KG1 (cell line): ENCODE measurements at regions not wholly inside any gene's neighbourhood (a gene's known extent, or its start where the extent isn't known, plus 50 kb on each side); places are given as distances from the start of the nearest gene placed in this dataset.

ENCODE experiments used
- DNase-seq: peaks from one replicate; lab custom pipeline; 2025; lab: John Stamatoyannopoulos, UW

- no peak for DNase-seq
Measured at GRCh38 chr6:99073223-99073622, 125.5 kb upstream of the FBXL4 start.

GRCh38 chr6:99066044-99066443 is 118.3 kb upstream of the FBXL4 start:
- no peak for DNase-seq

GRCh38 chr6:99064834-99065233 is 117.1 kb upstream of the FBXL4 start:
- no peak for DNase-seq

GRCh38 chr6:99036672-99037071 is 88.9 kb upstream of the FBXL4 start:
- DNase-seq = no peak

- DNase-seq = no peak
Measured at GRCh38 chr6:99032396-99032795, 84.7 kb upstream of the FBXL4 start.

GRCh38 chr6:99031957-99032356 is 84.2 kb upstream of the FBXL4 start:
- no peak for DNase-seq

GRCh38 chr6:99030915-99031314 is 83.2 kb upstream of the FBXL4 start:
- DNase-seq = no peak

GRCh38 chr6:99026135-99026534 is 78.4 kb upstream of the FBXL4 start:
- no peak for DNase-seq

- no peak for DNase-seq
Measured at GRCh38 chr6:99024089-99024488, 76.3 kb upstream of the FBXL4 start.

GRCh38 chr6:99022039-99022609 is 74.4 kb upstream of the FBXL4 start:
- DNase-seq = no peak

GRCh38 chr6:99019381-99019780 is 71.6 kb upstream of the FBXL4 start:
- DNase-seq = no peak

- no peak for DNase-seq
Measured at GRCh38 chr6:99017150-99017549, 69.4 kb upstream of the FBXL4 start.

GRCh38 chr6:99016355-99016754 is 68.6 kb upstream of the FBXL4 start:
- peak; percentile 49 for DNase-seq

- DNase-seq = peak; percentile 9
Measured at GRCh38 chr6:99014061-99014460, 66.3 kb upstream of the FBXL4 start.

GRCh38 chr6:99013661-99014060 is 65.9 kb upstream of the FBXL4 start:
- no peak for DNase-seq

- no peak for DNase-seq
Measured at GRCh38 chr6:99013145-99013544, 65.4 kb upstream of the FBXL4 start.

GRCh38 chr6:99011151-99011550 is 63.4 kb upstream of the FBXL4 start:
- no peak for DNase-seq

- no peak for DNase-seq
Measured at GRCh38 chr6:99002831-99003230, 55.1 kb upstream of the FBXL4 start.

- no peak for DNase-seq
Measured at GRCh38 chr6:98998103-98998502, 50.4 kb upstream of the FBXL4 start.
